ENCODE measurements at regions not wholly inside any gene's neighbourhood (a gene's known extent, or its start where the extent isn't known, plus 50 kb on each side); places are given as distances from the start of the nearest gene placed in this dataset.

GRCh38 chr3:6099458-6100075 lies 761.3 kb upstream of the GRM7 start:
- no peak overlapping the region for H3K27ac ChIP-seq (ENCODE audit: low read depth, low read length)
- H3K9me3 ChIP-seq (ENCODE audit: control insufficient read depth in 5 of 5, low read length in 5 of 5): no peaks in the 10 kb centered on the region
- no peaks in the 10 kb centered on the region for H3K27me3 ChIP-seq (ENCODE audit: control insufficient read depth in 5 of 5, insufficient read depth in 4 of 5, low read length in 5 of 5)
- no peak overlapping the region for H3K4me3 ChIP-seq (ENCODE audit: low read depth in 1 of 5, low read length in 5 of 5)
- H3K36me3 ChIP-seq (ENCODE audit: control insufficient read depth in 5 of 5, insufficient read depth in 5 of 5, low read length in 5 of 5): no peaks in the 10 kb centered on the region
- H3K4me1 ChIP-seq (ENCODE audit: control insufficient read depth in 5 of 5, insufficient read depth in 5 of 5, low read length in 5 of 5): peaks cover 0 to 15% (median 8%) of the 10 kb centered on the region in 5 donors
- H3K9ac ChIP-seq (ENCODE audit: low read length in 5 of 5): no peak overlapping the region

GRCh38 chr3:6105187-6105586 lies 755.7 kb upstream of the GRM7 start:
- no peaks in the 10 kb centered on the region for H3K27me3 ChIP-seq (ENCODE audit: control insufficient read depth in 5 of 5, insufficient read depth in 4 of 5, low read length in 5 of 5)
- no peak overlapping the region for H3K4me3 ChIP-seq (ENCODE audit: low read depth in 1 of 5, low read length in 5 of 5)
- H3K27ac ChIP-seq (ENCODE audit: low read depth, low read length): no peak overlapping the region
- peaks cover 0 to 3% (median under 1%) of the 10 kb centered on the region in 5 donors for H3K4me1 ChIP-seq (ENCODE audit: control insufficient read depth in 5 of 5, insufficient read depth in 5 of 5, low read length in 5 of 5)
- H3K9me3 ChIP-seq (ENCODE audit: control insufficient read depth in 5 of 5, low read length in 5 of 5): peaks cover 0 to 2% (median 0%) of the 10 kb centered on the region in 5 donors
- H3K36me3 ChIP-seq (ENCODE audit: control insufficient read depth in 5 of 5, insufficient read depth in 5 of 5, low read length in 5 of 5): no peaks in the 10 kb centered on the region
- H3K9ac ChIP-seq (ENCODE audit: low read length in 5 of 5): no peak overlapping the region

- Histone ChIP-seq H3K36me3 (ENCODE audit: control insufficient read depth in 5 of 5, insufficient read depth in 5 of 5, low read length in 5 of 5) (no peaks in the 10 kb centered on the region), H3K4me3 (ENCODE audit: low read depth in 1 of 5, low read length in 5 of 5) (no peak overlapping the region), H3K9ac (ENCODE audit: low read length in 5 of 5) (no peak overlapping the region), H3K27me3 (ENCODE audit: control insufficient read depth in 5 of 5, insufficient read depth in 4 of 5, low read length in 5 of 5) (no peaks in the 10 kb centered on the region), H3K27ac (ENCODE audit: low read depth, low read length) (no peak overlapping the region), H3K9me3 (ENCODE audit: control insufficient read depth in 5 of 5, low read length in 5 of 5) (peaks cover 0 to 2% (median 0%) of the 10 kb centered on the region in 5 donors), H3K4me1 (ENCODE audit: control insufficient read depth in 5 of 5, insufficient read depth in 5 of 5, low read length in 5 of 5) (no peaks in the 10 kb centered on the region)
These were observed 752.0 kb upstream of the GRM7 start for GRCh38 chr3:6108957-6109356.

GRCh38 chr3:6110451-6110850 lies 750.5 kb upstream of the GRM7 start:
- Histone ChIP-seq H3K27me3 (ENCODE audit: control insufficient read depth in 5 of 5, insufficient read depth in 4 of 5, low read length in 5 of 5) (no peaks in the 10 kb centered on the region), H3K4me3 (ENCODE audit: low read depth in 1 of 5, low read length in 5 of 5) (no peak overlapping the region)

GRCh38 chr3:6112546-6112945 lies 748.4 kb upstream of the GRM7 start:
- Histone ChIP-seq H3K27ac (ENCODE audit: low read depth, low read length) (no peak overlapping the region), H3K4me1 (ENCODE audit: control insufficient read depth in 5 of 5, insufficient read depth in 5 of 5, low read length in 5 of 5) (no peaks in the 10 kb centered on the region), H3K9ac (ENCODE audit: low read length in 5 of 5) (no peak overlapping the region), H3K36me3 (ENCODE audit: control insufficient read depth in 5 of 5, insufficient read depth in 5 of 5, low read length in 5 of 5) (no peaks in the 10 kb centered on the region), H3K9me3 (ENCODE audit: control insufficient read depth in 5 of 5, low read length in 5 of 5) (no peaks in the 10 kb centered on the region), H3K27me3 (ENCODE audit: control insufficient read depth in 5 of 5, insufficient read depth in 4 of 5, low read length in 5 of 5) (no peaks in the 10 kb centered on the region), H3K4me3 (ENCODE audit: low read depth in 1 of 5, low read length in 5 of 5) (no peak overlapping the region)

More at GRCh38 chr3:6110451-6110850, 750.5 kb upstream of the GRM7 start:
- Histone ChIP-seq H3K9me3 (ENCODE audit: control insufficient read depth in 5 of 5, low read length in 5 of 5) (no peaks in the 10 kb centered on the region), H3K9ac (ENCODE audit: low read length in 5 of 5) (no peak overlapping the region), H3K36me3 (ENCODE audit: control insufficient read depth in 5 of 5, insufficient read depth in 5 of 5, low read length in 5 of 5) (no peaks in the 10 kb centered on the region), H3K4me1 (ENCODE audit: control insufficient read depth in 5 of 5, insufficient read depth in 5 of 5, low read length in 5 of 5) (no peaks in the 10 kb centered on the region), H3K27ac (ENCODE audit: low read depth, low read length) (no peak overlapping the region)

- no peaks in the 10 kb centered on the region for H3K27me3 ChIP-seq (ENCODE audit: control insufficient read depth in 5 of 5, insufficient read depth in 4 of 5, low read length in 5 of 5)
- no peaks in the 10 kb centered on the region for H3K4me1 ChIP-seq (ENCODE audit: control insufficient read depth in 5 of 5, insufficient read depth in 5 of 5, low read length in 5 of 5)
- peaks cover 0 to 2% (median 0%) of the 10 kb centered on the region in 5 donors for H3K9me3 ChIP-seq (ENCODE audit: control insufficient read depth in 5 of 5, low read length in 5 of 5)
- H3K4me3 ChIP-seq (ENCODE audit: low read depth in 1 of 5, low read length in 5 of 5): no peak overlapping the region
- no peaks in the 10 kb centered on the region for H3K36me3 ChIP-seq (ENCODE audit: control insufficient read depth in 5 of 5, insufficient read depth in 5 of 5, low read length in 5 of 5)
- no peak overlapping the region for H3K9ac ChIP-seq (ENCODE audit: low read length in 5 of 5)
- H3K27ac ChIP-seq (ENCODE audit: low read depth, low read length): no peak overlapping the region
These were observed 747.6 kb upstream of the GRM7 start for GRCh38 chr3:6113338-6113737.

- Histone ChIP-seq H3K9ac (ENCODE audit: low read length in 5 of 5) (no peak overlapping the region), H3K27ac (ENCODE audit: low read depth, low read length) (no peak overlapping the region), H3K36me3 (ENCODE audit: control insufficient read depth in 5 of 5, insufficient read depth in 5 of 5, low read length in 5 of 5) (no peaks in the 10 kb centered on the region), H3K4me3 (ENCODE audit: low read depth in 1 of 5, low read length in 5 of 5) (no peak overlapping the region), H3K9me3 (ENCODE audit: control insufficient read depth in 5 of 5, low read length in 5 of 5) (peaks cover 0 to 2% (median 0%) of the 10 kb centered on the region in 5 donors), H3K4me1 (ENCODE audit: control insufficient read depth in 5 of 5, insufficient read depth in 5 of 5, low read length in 5 of 5) (no peaks in the 10 kb centered on the region), H3K27me3 (ENCODE audit: control insufficient read depth in 5 of 5, insufficient read depth in 4 of 5, low read length in 5 of 5) (no peaks in the 10 kb centered on the region)
These were observed 741.5 kb upstream of the GRM7 start for GRCh38 chr3:6119367-6119766.

GRCh38 chr3:6120786-6121185 lies 740.1 kb upstream of the GRM7 start:
- Histone ChIP-seq H3K4me3 (ENCODE audit: low read depth in 1 of 5, low read length in 5 of 5) (no peak overlapping the region), H3K9ac (ENCODE audit: low read length in 5 of 5) (no peak overlapping the region), H3K27ac (ENCODE audit: low read depth, low read length) (no peak overlapping the region), H3K9me3 (ENCODE audit: control insufficient read depth in 5 of 5, low read length in 5 of 5) (peaks cover 0 to 2% (median 0%) of the 10 kb centered on the region in 5 donors), H3K27me3 (ENCODE audit: control insufficient read depth in 5 of 5, insufficient read depth in 4 of 5, low read length in 5 of 5) (no peaks in the 10 kb centered on the region), H3K36me3 (ENCODE audit: control insufficient read depth in 5 of 5, insufficient read depth in 5 of 5, low read length in 5 of 5) (no peaks in the 10 kb centered on the region), H3K4me1 (ENCODE audit: control insufficient read depth in 5 of 5, insufficient read depth in 5 of 5, low read length in 5 of 5) (no peaks in the 10 kb centered on the region)

- Histone ChIP-seq H3K4me3 (ENCODE audit: low read depth in 1 of 5, low read length in 5 of 5) (no peak overlapping the region), H3K4me1 (ENCODE audit: control insufficient read depth in 5 of 5, insufficient read depth in 5 of 5, low read length in 5 of 5) (no peaks in the 10 kb centered on the region), H3K9ac (ENCODE audit: low read length in 5 of 5) (no peak overlapping the region), H3K27me3 (ENCODE audit: control insufficient read depth in 5 of 5, insufficient read depth in 4 of 5, low read length in 5 of 5) (no peaks in the 10 kb centered on the region), H3K9me3 (ENCODE audit: control insufficient read depth in 5 of 5, low read length in 5 of 5) (no peaks in the 10 kb centered on the region), H3K36me3 (ENCODE audit: control insufficient read depth in 5 of 5, insufficient read depth in 5 of 5, low read length in 5 of 5) (no peaks in the 10 kb centered on the region), H3K27ac (ENCODE audit: low read depth, low read length) (no peak overlapping the region)
These were observed 736.0 kb upstream of the GRM7 start for GRCh38 chr3:6124875-6125274.

GRCh38 chr3:6125520-6125919 lies 735.4 kb upstream of the GRM7 start:
- Histone ChIP-seq H3K27me3 (ENCODE audit: control insufficient read depth in 5 of 5, insufficient read depth in 4 of 5, low read length in 5 of 5) (no peaks in the 10 kb centered on the region), H3K4me3 (ENCODE audit: low read depth in 1 of 5, low read length in 5 of 5) (no peak overlapping the region), H3K9me3 (ENCODE audit: control insufficient read depth in 5 of 5, low read length in 5 of 5) (no peaks in the 10 kb centered on the region)

More at GRCh38 chr3:6125520-6125919, 735.4 kb upstream of the GRM7 start:
- H3K9ac ChIP-seq (ENCODE audit: low read length in 5 of 5): no peak overlapping the region
- H3K4me1 ChIP-seq (ENCODE audit: control insufficient read depth in 5 of 5, insufficient read depth in 5 of 5, low read length in 5 of 5): no peaks in the 10 kb centered on the region
- H3K27ac ChIP-seq (ENCODE audit: low read depth, low read length): no peak overlapping the region
- H3K36me3 ChIP-seq (ENCODE audit: control insufficient read depth in 5 of 5, insufficient read depth in 5 of 5, low read length in 5 of 5): no peaks in the 10 kb centered on the region
